NCI-H748 treated with DMSO at 0.1 percent for 48 hours (cell line): ENCODE measurements at regions not wholly inside any gene's neighbourhood (a gene's known extent, or its start where the extent isn't known, plus 50 kb on each side); places are given as distances from the start of the nearest gene placed in this dataset.
A peak's percentile ranks its signal among the peaks of the same experiment; 100 is the strongest.
"Not testable (repeated sequence)": the region's sequence is repeated elsewhere in the genome, so short reads cannot be mapped to it uniquely, and the experiment has no call there.

ENCODE experiments used
- DNase-seq: peaks from one replicate; lab custom pipeline; 2025; lab: John Stamatoyannopoulos, UW

- no peak for DNase-seq
These were observed 58.1 kb downstream of the TUBA3C start for GRCh38 chr13:19123502-19123901.

GRCh38 chr13:19117913-19118739, 63.5 kb downstream of the TUBA3C start:
- peak; percentile 99 for DNase-seq

GRCh38 chr13:19109225-19109624, 72.4 kb downstream of the TUBA3C start:
- DNase-seq, result not testable (repeated sequence)

GRCh38 chr13:19103140-19103539, 78.5 kb downstream of the TUBA3C start:
- DNase-seq, result no peak

GRCh38 chr13:19093369-19093768, 88.3 kb downstream of the TUBA3C start:
- DNase-seq, result no peak

GRCh38 chr13:19090495-19090894, 91.1 kb downstream of the TUBA3C start:
- DNase-seq, result no peak

- no peak for DNase-seq
These were observed 92.3 kb downstream of the TUBA3C start for GRCh38 chr13:19089315-19089714.

GRCh38 chr13:19088416-19088815, 93.2 kb downstream of the TUBA3C start:
- no peak for DNase-seq

- DNase-seq, result no peak
These were observed 95.7 kb downstream of the TUBA3C start for GRCh38 chr13:19085876-19086275.

GRCh38 chr13:19085258-19085657, 96.4 kb downstream of the TUBA3C start:
- no peak for DNase-seq

- DNase-seq, result no peak
These were observed 98.3 kb downstream of the TUBA3C start for GRCh38 chr13:19083340-19083739.

GRCh38 chr13:19075418-19075817, 106.2 kb downstream of the TUBA3C start:
- no peak for DNase-seq

GRCh38 chr13:19074519-19074918, 107.1 kb downstream of the TUBA3C start:
- DNase-seq, result no peak

GRCh38 chr13:19074106-19074505, 107.5 kb downstream of the TUBA3C start:
- DNase-seq, result not testable (repeated sequence)

- not testable (repeated sequence) for DNase-seq
These were observed 108.5 kb downstream of the TUBA3C start for GRCh38 chr13:19072956-19073706.

GRCh38 chr13:19072543-19072942, 109.1 kb downstream of the TUBA3C start:
- no peak for DNase-seq

GRCh38 chr13:19071161-19071936, 110.3 kb downstream of the TUBA3C start:
- DNase-seq, result no peak

GRCh38 chr13:19070398-19070735, 111.3 kb downstream of the TUBA3C start:
- no peak for DNase-seq

GRCh38 chr13:19069684-19070397, 111.8 kb downstream of the TUBA3C start:
- no peak for DNase-seq

- DNase-seq, result no peak
These were observed 112.9 kb downstream of the TUBA3C start for GRCh38 chr13:19068691-19069090.

GRCh38 chr13:19067767-19068166, 113.9 kb downstream of the TUBA3C start:
- no peak for DNase-seq

- DNase-seq, result no peak
These were observed 118.8 kb downstream of the TUBA3C start for GRCh38 chr13:19062801-19063200.
